ENCODE measurements at regions not wholly inside any gene's neighbourhood (a gene's known extent, or its start where the extent isn't known, plus 50 kb on each side); places are given as distances from the start of the nearest gene placed in this dataset.

DNA sequence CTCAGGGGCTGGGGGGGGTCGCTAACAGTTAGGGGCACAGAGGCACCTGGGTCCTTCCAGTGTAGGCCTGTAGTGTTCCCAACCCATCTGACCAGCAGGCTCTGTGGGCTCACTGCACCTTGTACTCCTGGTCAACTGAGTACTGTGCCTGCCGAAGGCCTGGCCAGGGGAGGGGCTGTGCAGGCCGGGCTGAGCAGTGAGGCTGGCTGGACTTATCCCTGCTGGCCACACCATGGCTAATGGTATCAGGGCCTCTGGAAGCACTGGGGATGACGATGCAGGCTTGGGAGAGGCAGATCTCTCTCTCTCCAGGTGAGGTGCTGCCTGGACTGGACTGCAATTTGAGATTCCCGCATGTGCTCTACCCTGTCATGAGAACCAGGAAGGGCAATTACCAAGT, 58.9 kb upstream of the SDK2 start:
- Histone ChIP-seq H3K23me2 (ENCODE audit: low read depth, low read length) (no peaks in the 10 kb centered on the region), H4K20me1 (replicated peaks in 1 of 2; ENCODE audit: control insufficient read depth in 1 of 2, insufficient read depth in 2 of 2, low read length in 2 of 2) (no peaks in the 10 kb centered on the region), H4K5ac (ENCODE audit: insufficient read length, low read depth, low read length) (no peak overlapping the region), H4K8ac (ENCODE audit: extremely low read depth, insufficient read depth, low read length) (no peak overlapping the region), H3K9me3 (ENCODE audit: insufficient read depth in 2 of 2, low read depth in 1 of 2, low read length in 1 of 2) (no peaks in the 10 kb centered on the region), H3K4ac (replicated peaks; ENCODE audit: insufficient read length, low read depth, low read length) (no peak overlapping the region), H3K14ac (ENCODE audit: insufficient read length) (no peak overlapping the region), H2BK20ac (ENCODE audit: low read length) (no peak overlapping the region), H2BK120ac (replicated peaks; ENCODE audit: low read depth, low read length) (no peak overlapping the region), H2BK12ac (ENCODE audit: low read depth, low read length) (no peak overlapping the region), H3K23ac (ENCODE audit: insufficient read length) (no peak overlapping the region), H3K4me3 (ENCODE audit: extremely low read depth in 1 of 4, insufficient read depth in 2 of 4, low read depth in 3 of 4, low read length in 4 of 4) (no peak overlapping the region), H3K79me1 (ENCODE audit: low read depth, low read length) (no peaks in the 10 kb centered on the region), H3K79me2 (ENCODE audit: control insufficient read depth in 1 of 2, insufficient read depth in 2 of 2, low read length in 2 of 2) (no peaks in the 10 kb centered on the region), H2AK5ac (ENCODE audit: low read depth, low read length) (no peak overlapping the region), H3K36me3 (ENCODE audit: control insufficient read depth in 2 of 4, insufficient read depth in 4 of 4, low read length in 3 of 4) (no peaks in the 10 kb centered on the region; a peak in 1 of 8 replicates), H3K9ac (replicated peaks in 1 of 4; ENCODE audit: extremely low read depth in 1 of 4, low read depth in 3 of 4, low read length in 3 of 4) (no peak overlapping the region), H2BK15ac (ENCODE audit: low read length) (no peak overlapping the region), H3K27me3 (replicated peaks in 1 of 4; ENCODE audit: control insufficient read depth in 3 of 4, extremely low read depth in 1 of 4, insufficient read depth in 3 of 4, low read length in 3 of 4) (no peaks in the 10 kb centered on the region), H3K18ac (ENCODE audit: extremely low read depth, low read length) (no peak overlapping the region), H3K4me1 (replicated peaks in 1 of 4; ENCODE audit: control insufficient read depth in 3 of 4, insufficient read depth in 4 of 4, low read length in 3 of 4) (no peaks in the 10 kb centered on the region; a peak in 2 of 7 replicates), H3K4me2 (ENCODE audit: insufficient read depth in 1 of 2, low read depth in 2 of 2, low read length in 2 of 2) (no peak overlapping the region), H2AFZ (ENCODE audit: low read length) (no peak overlapping the region), H3K56ac (replicated peaks; ENCODE audit: insufficient read length, low read depth, low read length) (no peak overlapping the region), H4K91ac (replicated peaks; ENCODE audit: insufficient read length, low read length) (no peak overlapping the region), H3K27ac (ENCODE audit: low read depth, low read length) (no peak overlapping the region), H2BK5ac (ENCODE audit: low read depth, low read length) (no peak overlapping the region)
- TF ChIP-seq POLR2AphosphoS5 (IDR thresholded peaks at IDR 0.05; ENCODE audit: low read depth, low read length): no peak
- no peak for TF ChIP-seq RAD21 (IDR thresholded peaks at IDR 0.05 in 1 of 2, conservative IDR thresholded peaks at IDR 0.05 in 1 of 2; ENCODE audit: low read depth in 2 of 2, low read length in 2 of 2)
- no peak for TF ChIP-seq RNF2 (IDR thresholded peaks at IDR 0.05; ENCODE audit: borderline replicate concordance, low read depth, low read length, missing control alignments, poor library complexity, severe bottlenecking)
- TF ChIP-seq SUZ12 (IDR thresholded peaks at IDR 0.05; ENCODE audit: low read length): no peak
- TF ChIP-seq ASH2L (IDR thresholded peaks at IDR 0.05; ENCODE audit: low read length): no peak
- TF ChIP-seq, protein P1, sequence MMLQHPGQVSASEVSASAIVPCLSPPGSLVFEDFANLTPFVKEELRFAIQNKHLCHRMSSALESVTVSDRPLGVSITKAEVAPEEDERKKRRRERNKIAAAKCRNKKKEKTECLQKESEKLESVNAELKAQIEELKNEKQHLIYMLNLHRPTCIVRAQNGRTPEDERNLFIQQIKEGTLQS (IDR thresholded peaks at IDR 0.05; ENCODE audit: insufficient read depth, low read depth, low read length): no peak
- TF ChIP-seq SAP30 (IDR thresholded peaks at IDR 0.05; ENCODE audit: insufficient read depth, insufficient replicate concordance, low read length): no peak
- no peak for TF ChIP-seq NRF1 (IDR thresholded peaks at IDR 0.05; ENCODE audit: low read depth, low read length)
- whole genome bisulfite sequencing, 2 experiments (ENCODE audit: extremely low coverage in 1 of 2, insufficient coverage in 1 of 2, insufficient read length in 1 of 2, insufficient replicate concordance in 2 of 2, low coverage in 1 of 2, low lambda C conversion rate in 2 of 2, missing lambda C conversion rate in 1 of 2): 96% methylated on average over 5 of the region's 5 CpGs; no CpG with 5 or more reads in 1 of the 2 experiments
- FAIRE-seq (no peak), DNase-seq (ENCODE audit: low read depth in 1 of 2, low spot score in 2 of 2) (no peak)
- POLR2A ChIA-PET (ENCODE audit: partially characterized antibody): no interaction called here
- CTCF ChIA-PET (ENCODE audit: partially characterized antibody): interaction anchor here (0.8 to 2.5 kb wide), 4 partner anchors 12 to 273 kb away, joined by 3 to 11 read pairs (median 4); no protein-coding TSS in a partner anchor
